NT2/D1 (cell line): ENCODE measurements at regions not wholly inside any gene's neighbourhood (a gene's known extent, or its start where the extent isn't known, plus 50 kb on each side); places are given as distances from the start of the nearest gene placed in this dataset.

Source experiments
- DNase-seq: peaks from one replicate; pipeline ENCODE4 v3.0.0-alpha.2; 2011; ENCODE audit warnings: low read depth, low spot score
- H3K27me3 ChIP-seq: 2 replicates; pipeline ENCODE4 v1.6.0; 2011; ENCODE audit warnings: mild to moderate bottlenecking; ENCODE audit not compliant: insufficient read length, insufficient read depth
- H3K36me3 ChIP-seq: 2 replicates; pipeline ENCODE4 v1.6.1; 2011; ENCODE audit warnings: mild to moderate bottlenecking, low read length, mixed read lengths; ENCODE audit not compliant: insufficient read depth, insufficient read length
- H3K4me1 ChIP-seq: 2 replicates; pipeline ENCODE4 v1.5.1; 2011; ENCODE audit not compliant: insufficient read depth, insufficient read length
- H3K4me3 ChIP-seq: 2 replicates; pipeline ENCODE4 v1.5.1; 2011; ENCODE audit warnings: low read depth; ENCODE audit not compliant: insufficient read length
- H3K9ac ChIP-seq: 2 replicates; pipeline ENCODE4 v1.6.0; 2011; ENCODE audit warnings: low read depth; ENCODE audit not compliant: insufficient read length
- H3K9me3 ChIP-seq: 2 replicates; pipeline ENCODE4 v1.5.1; 2011; ENCODE audit warnings: mild to moderate bottlenecking, low read length; ENCODE audit not compliant: insufficient read depth
- SUZ12 ChIP-seq: IDR thresholded peaks from 2 replicates; pipeline ENCODE4 v1.6.1; 2011; ENCODE audit not compliant: insufficient read length, insufficient read depth; ENCODE audit errors: extremely low read depth
- YY1 ChIP-seq: IDR thresholded peaks from 2 replicates; pipeline ENCODE4 v1.6.1; 2011; ENCODE audit not compliant: insufficient read length, insufficient read depth
- ZNF274 ChIP-seq: IDR thresholded peaks from 2 replicates; pipeline ENCODE4 v1.6.1; 2011; ENCODE audit warnings: mild to moderate bottlenecking, low read depth, low read length

DNA sequence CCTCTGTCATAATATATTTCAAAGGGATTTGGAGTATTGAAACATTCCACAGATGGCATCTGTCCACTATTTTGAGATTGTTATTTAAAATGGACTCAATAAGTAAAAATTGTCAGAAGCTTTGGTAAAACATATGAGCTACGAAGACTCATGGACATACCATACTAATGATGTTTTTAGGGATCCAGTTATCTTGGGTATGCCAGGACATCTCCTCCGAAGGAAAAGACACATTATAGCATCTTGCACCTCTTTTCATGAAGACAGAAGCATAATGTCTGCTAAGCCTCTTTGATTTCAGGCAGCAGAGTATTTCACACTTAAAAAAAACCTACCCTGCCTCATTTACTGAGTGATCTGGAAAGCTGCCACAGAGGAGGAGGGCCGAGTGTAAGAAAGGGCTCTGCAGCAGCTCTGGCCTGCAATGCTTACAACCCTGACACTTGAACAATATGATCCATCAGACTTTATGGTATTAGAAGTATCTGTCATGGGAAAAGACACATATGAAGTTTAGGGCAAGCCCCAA lies 284.8 kb downstream of the TUSC7 start:
- no peak overlapping the region for H3K4me3 ChIP-seq
- no peaks in the 10 kb centered on the region for H3K9me3 ChIP-seq
- H3K27me3 ChIP-seq, result no peaks in the 10 kb centered on the region
- DNase-seq, result no peak
- no peaks in the 10 kb centered on the region for H3K36me3 ChIP-seq
- H3K4me1 ChIP-seq, result no peaks in the 10 kb centered on the region
- no peak for TF ChIP-seq SUZ12
- no peak for TF ChIP-seq YY1
- no peak for TF ChIP-seq ZNF274
- H3K9ac ChIP-seq, result no peak overlapping the region

DNA sequence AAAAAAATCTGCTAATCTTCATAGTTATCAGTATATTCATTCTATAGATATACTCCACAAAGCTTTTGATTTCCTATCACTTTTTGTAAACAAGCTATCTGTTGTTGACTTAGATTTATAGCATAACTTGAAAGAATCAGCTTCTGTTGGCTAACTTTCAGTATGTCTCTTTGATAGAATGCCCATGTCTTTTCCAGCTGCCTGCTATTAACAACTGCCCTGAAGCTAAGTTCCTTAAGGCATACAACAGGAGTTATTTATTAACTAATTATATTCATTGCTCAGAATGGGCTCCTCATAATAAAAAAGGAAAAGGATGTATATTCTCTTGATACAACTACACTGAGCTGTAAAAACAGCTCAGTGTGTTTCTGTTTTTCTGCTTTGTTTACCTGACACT lies 293.9 kb downstream of the TUSC7 start:
- TF ChIP-seq ZNF274 (no peak), YY1 (no peak), SUZ12 (no peak)
- H3K9me3 ChIP-seq, result no peaks in the 10 kb centered on the region
- no peaks in the 10 kb centered on the region for H3K36me3 ChIP-seq
- H3K4me3 ChIP-seq, result no peak overlapping the region
- no peak overlapping the region for H3K9ac ChIP-seq
- no peaks in the 10 kb centered on the region for H3K27me3 ChIP-seq
- no peaks in the 10 kb centered on the region for H3K4me1 ChIP-seq
- DNase-seq, result no peak

GRCh38 chr3:117005274-117005673 lies 295.7 kb downstream of the TUSC7 start:
- no peak for TF ChIP-seq YY1
- TF ChIP-seq SUZ12, result no peak
- TF ChIP-seq ZNF274, result no peak
- Histone ChIP-seq H3K9me3 (no peaks in the 10 kb centered on the region), H3K9ac (no peak overlapping the region), H3K4me3 (no peak overlapping the region), H3K27me3 (no peaks in the 10 kb centered on the region), H3K36me3 (no peaks in the 10 kb centered on the region), H3K4me1 (no peaks in the 10 kb centered on the region)
- no peak for DNase-seq

DNA sequence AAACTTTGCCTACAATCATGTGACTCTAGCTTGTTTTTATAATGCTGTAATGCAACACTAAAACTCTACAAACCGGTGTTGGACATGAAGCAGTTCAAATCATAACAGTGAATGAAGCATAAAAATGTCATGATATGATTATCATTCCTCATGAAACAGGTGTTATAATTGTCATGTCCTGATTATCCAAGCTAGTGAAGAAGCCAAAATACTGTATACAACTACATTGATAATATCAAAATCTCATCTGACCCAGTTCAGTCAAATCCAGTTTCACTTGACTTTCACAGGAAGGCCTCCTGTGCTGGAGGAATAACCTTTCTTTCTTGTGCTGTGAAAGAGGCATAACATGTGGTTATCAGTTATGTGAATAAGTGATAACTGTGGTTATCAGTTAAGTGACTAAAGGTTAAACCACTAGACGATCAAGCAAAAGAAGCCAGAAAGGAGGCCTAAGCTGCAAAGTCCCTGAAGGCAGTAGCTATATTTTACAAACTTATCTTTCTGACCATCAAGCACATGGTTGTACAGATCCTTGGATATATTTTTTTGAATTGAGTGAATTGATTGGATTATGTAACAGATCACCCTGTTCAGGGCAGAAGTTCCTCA lies 296.4 kb downstream of the TUSC7 start:
- Histone ChIP-seq H3K36me3 (no peaks in the 10 kb centered on the region), H3K9ac (no peak overlapping the region), H3K27me3 (no peaks in the 10 kb centered on the region), H3K4me3 (no peak overlapping the region), H3K9me3 (no peaks in the 10 kb centered on the region), H3K4me1 (no peaks in the 10 kb centered on the region)
- no peak for DNase-seq
- TF ChIP-seq ZNF274, result no peak
- no peak for TF ChIP-seq YY1
- no peak for TF ChIP-seq SUZ12

- DNase-seq, result no peak
- TF ChIP-seq SUZ12, result no peak
- TF ChIP-seq YY1, result no peak
- TF ChIP-seq ZNF274, result no peak
- H3K9ac ChIP-seq, result no peak overlapping the region
- H3K9me3 ChIP-seq, result no peaks in the 10 kb centered on the region
- H3K4me3 ChIP-seq, result no peak overlapping the region
- no peaks in the 10 kb centered on the region for H3K27me3 ChIP-seq
- H3K4me1 ChIP-seq, result no peaks in the 10 kb centered on the region
- H3K36me3 ChIP-seq, result no peaks in the 10 kb centered on the region
Observed at GRCh38 chr3:117010318-117010717, 300.7 kb downstream of the TUSC7 start.

- no peak overlapping the region for H3K9ac ChIP-seq
Observed at GRCh38 chr3:117011687-117012250, 302.2 kb downstream of the TUSC7 start.

GRCh38 chr3:117016378-117016777 lies 306.8 kb downstream of the TUSC7 start:
- Histone ChIP-seq H3K27me3 (no peaks in the 10 kb centered on the region), H3K9me3 (no peaks in the 10 kb centered on the region), H3K4me1 (no peaks in the 10 kb centered on the region), H3K4me3 (no peak overlapping the region), H3K9ac (no peak overlapping the region), H3K36me3 (no peaks in the 10 kb centered on the region)
- peak; percentile 16 for DNase-seq
- no peak for TF ChIP-seq ZNF274
- TF ChIP-seq YY1, result no peak
- no peak for TF ChIP-seq SUZ12

More at GRCh38 chr3:117011687-117012250, 302.2 kb downstream of the TUSC7 start:
- Histone ChIP-seq H3K4me3 (no peak overlapping the region), H3K27me3 (no peaks in the 10 kb centered on the region), H3K4me1 (no peaks in the 10 kb centered on the region), H3K36me3 (no peaks in the 10 kb centered on the region), H3K9me3 (no peaks in the 10 kb centered on the region)
- TF ChIP-seq SUZ12, result no peak
- no peak for TF ChIP-seq ZNF274
- TF ChIP-seq YY1, result no peak
- DNase-seq, result no peak
